GM12864 (cell line): ENCODE measurements at regions not wholly inside any gene's neighbourhood (a gene's known extent, or its start where the extent isn't known, plus 50 kb on each side); places are given as distances from the start of the nearest gene placed in this dataset.

Experiments
- DNase-seq: peaks from one replicate; pipeline ENCODE4 v3.0.0-alpha.2; 2011; ENCODE audit warnings: low read depth
- H3K4me3 ChIP-seq: 2 replicates; pipeline ENCODE4 v1.5.1; 2011; ENCODE audit warnings: mild to moderate bottlenecking, low read depth, low read length, control low read depth
- CTCF ChIP-seq: IDR thresholded peaks from 2 replicates; pipeline ENCODE4 v1.5.1; 2011; ENCODE audit warnings: low read depth, mild to moderate bottlenecking, moderate library complexity, low read length, control low read depth, inconsistent platforms; ENCODE audit errors: missing control alignments

GRCh38 chr1:244960904-244961303, 96.6 kb upstream of the HNRNPU start:
- no peak for TF ChIP-seq CTCF

GRCh38 chr1:244958593-244958992, 94.2 kb upstream of the HNRNPU start:
- no peak overlapping the region for H3K4me3 ChIP-seq
- TF ChIP-seq CTCF = no peak
- no peak for DNase-seq

More at GRCh38 chr1:244960904-244961303, 96.6 kb upstream of the HNRNPU start:
- H3K4me3 ChIP-seq = no peak overlapping the region
- DNase-seq = no peak

GRCh38 chr1:244957525-244957924, 93.2 kb upstream of the HNRNPU start:
- TF ChIP-seq CTCF = no peak
- H3K4me3 ChIP-seq = no peak overlapping the region
- DNase-seq = no peak

GRCh38 chr1:244957122-244957521, 92.8 kb upstream of the HNRNPU start:
- H3K4me3 ChIP-seq = no peak overlapping the region
- DNase-seq = no peak
- TF ChIP-seq CTCF = no peak

- no peak overlapping the region for H3K4me3 ChIP-seq
- TF ChIP-seq CTCF = no peak
- no peak for DNase-seq
These were observed 91.3 kb upstream of the HNRNPU start for GRCh38 chr1:244955661-244956060.

GRCh38 chr1:244954359-244954758, 90.0 kb upstream of the HNRNPU start:
- no peak overlapping the region for H3K4me3 ChIP-seq
- no peak for DNase-seq
- no peak for TF ChIP-seq CTCF

GRCh38 chr1:244953901-244954300, 89.6 kb upstream of the HNRNPU start:
- no peak for TF ChIP-seq CTCF
- no peak for DNase-seq
- no peak overlapping the region for H3K4me3 ChIP-seq
